SK-N-SH treated with all-trans-retinoic acid at 6 μM for 48 hours (cell line): ENCODE measurements at regions not wholly inside any gene's neighbourhood (a gene's known extent, or its start where the extent isn't known, plus 50 kb on each side); places are given as distances from the start of the nearest gene placed in this dataset.
"Not testable (repeated sequence)": the region's sequence is repeated elsewhere in the genome, so short reads cannot be mapped to it uniquely, and the experiment has no call there.

Source experiments
- ATAC-seq: fragments of 200-7000 bp; cut with Tn5 transposase; 3 replicates; pipeline ENCODE4 v1.9.1; 2020; ENCODE audit warnings: mild to moderate bottlenecking, moderate library complexity
- ARNTL ChIP-seq: fragments of 450-650 bp; formaldehyde crosslinking; IDR thresholded peaks from 2 replicates; pipeline ENCODE4 v1.5.0; 2020; ENCODE audit warnings: low read depth, mild to moderate bottlenecking, moderate library complexity, borderline replicate concordance
- BACH2 ChIP-seq: fragments of 250-450 bp; sonication (Bioruptor Pico); IDR thresholded peaks from 2 replicates; pipeline ENCODE4 v1.9.0; 2021; ENCODE audit warnings: mild to moderate bottlenecking, borderline replicate concordance
- CSDC2 ChIP-seq: fragments of 250-450 bp; sonication (Bioruptor Pico); IDR thresholded peaks from 2 replicates; pipeline ENCODE4 v1.5.0; 2020; ENCODE audit warnings: mild to moderate bottlenecking, moderate library complexity
- GLIS3 ChIP-seq: fragments of 250-450 bp; sonication (Bioruptor Pico); IDR thresholded peaks from 2 replicates; pipeline ENCODE4 v1.5.0; 2020; ENCODE audit warnings: mild to moderate bottlenecking, moderate library complexity
- ISL1 ChIP-seq: fragments of 250-450 bp; sonication (Bioruptor Pico); IDR thresholded peaks from 2 replicates; pipeline ENCODE4 v2.1.2; 2022; ENCODE audit warnings: mild to moderate bottlenecking, moderate library complexity
- OSR1 ChIP-seq: fragments of 250-450 bp; sonication (Bioruptor Pico); IDR thresholded peaks from 2 replicates; pipeline ENCODE4 v1.8.0; 2022; ENCODE audit warnings: moderate library complexity, mild to moderate bottlenecking, inconsistent platforms
- PPARA ChIP-seq: fragments of 250-450 bp; sonication (Bioruptor Pico); IDR thresholded peaks from 2 replicates; pipeline ENCODE4 v1.5.0; 2020; ENCODE audit warnings: mild to moderate bottlenecking, borderline replicate concordance
- SNAI2 ChIP-seq: fragments of 250-450 bp; sonication (Bioruptor Pico); IDR thresholded peaks from 2 replicates; pipeline ENCODE4 v1.5.0; 2020; ENCODE audit warnings: mild to moderate bottlenecking, moderate library complexity
- TCF4 ChIP-seq: fragments of 250-450 bp; sonication (Bioruptor Pico); IDR thresholded peaks from 2 replicates; pipeline ENCODE4 v1.8.0; 2021; ENCODE audit warnings: mild to moderate bottlenecking, moderate library complexity, borderline replicate concordance
- TOX ChIP-seq: fragments of 250-450 bp; sonication (Bioruptor Pico); IDR thresholded peaks from 2 replicates; pipeline ENCODE4 v1.8.0; 2021; ENCODE audit warnings: mild to moderate bottlenecking, moderate library complexity, borderline replicate concordance
- ZC3H10 ChIP-seq: fragments of 250-450 bp; sonication (Bioruptor Pico); IDR thresholded peaks from 2 replicates; pipeline ENCODE4 v1.5.1; 2021; ENCODE audit warnings: mild to moderate bottlenecking, moderate library complexity
- ZFP3 ChIP-seq: fragments of 250-450 bp; sonication (Bioruptor Pico); IDR thresholded peaks from 2 replicates; pipeline ENCODE4 v1.5.0; 2020; ENCODE audit warnings: mild to moderate bottlenecking, moderate library complexity
- ZFP30 ChIP-seq: fragments of 450-650 bp; formaldehyde crosslinking; IDR thresholded peaks from 2 replicates; pipeline ENCODE4 v1.5.0; 2022; ENCODE audit warnings: mild to moderate bottlenecking, moderate library complexity
- ZNF8 ChIP-seq: fragments of 450-650 bp; formaldehyde crosslinking; IDR thresholded peaks from 2 replicates; pipeline ENCODE4 v1.5.0; 2020; ENCODE audit warnings: mild to moderate bottlenecking, moderate library complexity
- TF ChIP-seq, protein P1 (sequence below): fragments of 250-450 bp; sonication (Bioruptor Pico); IDR thresholded peaks from 2 replicates; pipeline ENCODE4 v1.8.0; 2020; ENCODE audit warnings: mild to moderate bottlenecking, moderate library complexity, borderline replicate concordance
- TF ChIP-seq, protein P2 (sequence below): fragments of 250-450 bp; sonication (Bioruptor Pico); IDR thresholded peaks from 2 replicates; pipeline ENCODE4 v1.5.0; 2020; ENCODE audit warnings: mild to moderate bottlenecking, moderate library complexity
- TF ChIP-seq, protein P3 (sequence below): fragments of 250-450 bp; sonication (Bioruptor Pico); IDR thresholded peaks from 2 replicates; pipeline ENCODE4 v1.5.1; 2020; ENCODE audit warnings: low read depth, mild to moderate bottlenecking, moderate library complexity

DNA sequence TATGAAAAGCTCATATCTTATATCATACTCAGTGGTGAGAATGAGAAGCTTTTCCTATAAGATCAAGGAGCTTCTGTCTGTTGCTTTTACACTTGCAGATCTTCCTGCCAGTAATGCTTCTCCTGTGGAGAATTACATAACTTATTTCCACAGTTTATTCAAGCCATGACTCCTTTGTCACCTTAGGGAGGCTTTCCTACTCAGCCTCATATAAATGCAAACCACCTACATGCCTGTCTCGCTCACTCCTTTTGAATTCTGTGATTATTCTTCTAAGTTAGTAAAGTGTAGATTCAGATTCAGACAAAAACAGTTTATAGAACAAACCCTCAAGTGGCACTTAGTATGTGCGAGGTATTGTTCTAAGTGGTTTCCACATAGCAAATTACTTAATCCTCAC is 716.1 kb upstream of the ANO3 start:
- no peak for ATAC-seq
- TF ChIP-seq TCF4 (CRISPR knock-in tag) (no peak), ZNF8 (no peak), CSDC2 (CRISPR knock-in tag) (no peak), ARNTL (no peak), ZFP30 (CRISPR knock-in tag) (no peak)
- TF ChIP-seq, protein P1, sequence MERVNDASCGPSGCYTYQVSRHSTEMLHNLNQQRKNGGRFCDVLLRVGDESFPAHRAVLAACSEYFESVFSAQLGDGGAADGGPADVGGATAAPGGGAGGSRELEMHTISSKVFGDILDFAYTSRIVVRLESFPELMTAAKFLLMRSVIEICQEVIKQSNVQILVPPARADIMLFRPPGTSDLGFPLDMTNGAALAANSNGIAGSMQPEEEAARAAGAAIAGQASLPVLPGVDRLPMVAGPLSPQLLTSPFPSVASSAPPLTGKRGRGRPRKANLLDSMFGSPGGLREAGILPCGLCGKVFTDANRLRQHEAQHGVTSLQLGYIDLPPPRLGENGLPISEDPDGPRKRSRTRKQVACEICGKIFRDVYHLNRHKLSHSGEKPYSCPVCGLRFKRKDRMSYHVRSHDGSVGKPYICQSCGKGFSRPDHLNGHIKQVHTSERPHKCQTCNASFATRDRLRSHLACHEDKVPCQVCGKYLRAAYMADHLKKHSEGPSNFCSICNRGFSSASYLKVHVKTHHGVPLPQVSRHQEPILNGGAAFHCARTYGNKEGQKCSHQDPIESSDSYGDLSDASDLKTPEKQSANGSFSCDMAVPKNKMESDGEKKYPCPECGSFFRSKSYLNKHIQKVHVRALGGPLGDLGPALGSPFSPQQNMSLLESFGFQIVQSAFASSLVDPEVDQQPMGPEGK (CRISPR knock-in tag), result no peak

DNA sequence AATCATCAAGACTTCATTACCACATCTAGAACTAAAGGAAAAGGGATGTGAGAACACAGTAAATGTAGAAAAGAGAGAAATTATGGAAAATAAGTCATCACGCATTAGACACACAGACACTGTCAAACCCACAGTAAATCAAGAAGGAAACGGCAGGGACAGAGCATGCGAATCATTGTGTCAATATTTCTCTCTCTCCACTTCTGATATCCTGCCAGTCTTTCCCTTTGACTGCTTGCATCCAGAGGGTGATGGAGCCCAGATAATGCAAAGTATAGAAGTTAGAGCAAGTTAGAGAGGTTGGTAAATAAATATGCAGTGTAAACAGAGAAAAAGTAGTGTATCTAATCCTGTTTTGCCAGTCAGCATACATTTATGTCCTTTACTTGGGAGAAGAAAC is 706.8 kb upstream of the ANO3 start:
- ATAC-seq, result no peak
- no peak for TF ChIP-seq BACH2 (CRISPR knock-in tag)
- TF ChIP-seq, all 23 proteins: peak for 0

DNA sequence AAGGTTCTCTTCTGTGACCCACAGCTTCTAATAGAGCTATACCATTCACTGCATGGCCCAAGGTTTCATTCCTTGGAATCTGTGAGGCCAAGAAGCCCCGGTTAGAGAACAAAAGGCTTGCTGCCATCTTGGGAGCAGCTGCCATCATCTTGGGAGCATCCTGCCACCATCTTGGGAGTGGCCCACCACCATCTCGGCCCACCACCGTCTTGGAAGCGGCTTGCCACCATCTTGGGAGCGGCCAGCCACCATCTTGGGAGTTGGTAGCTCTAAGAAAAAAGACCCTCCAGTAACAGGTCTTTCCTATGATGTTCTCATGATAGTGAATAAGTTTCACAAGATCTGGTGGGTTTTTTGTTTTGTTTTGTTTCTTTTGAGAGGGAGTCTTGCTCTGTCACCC is 703.9 kb upstream of the ANO3 start:
- ATAC-seq, result no peak

DNA sequence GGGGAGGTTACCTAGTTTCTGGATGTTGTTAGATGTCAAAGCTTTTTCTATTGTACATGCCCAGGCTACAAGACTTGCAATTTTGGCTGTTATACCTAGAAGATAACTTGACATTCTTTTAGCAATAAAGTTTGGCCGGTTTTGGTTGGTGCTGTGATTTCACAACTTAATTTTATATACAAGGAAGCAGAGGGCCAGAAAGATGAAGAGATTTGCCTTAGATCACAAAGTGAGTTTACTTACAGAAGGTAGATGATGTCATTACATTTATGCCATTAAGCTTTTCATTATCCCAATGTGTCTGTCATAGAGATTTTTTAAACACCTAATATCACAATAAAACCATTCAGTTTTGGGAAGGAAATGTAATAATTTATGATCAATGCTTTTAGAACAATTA is 698.7 kb upstream of the ANO3 start:
- no peak for ATAC-seq
- TF ChIP-seq GLIS3 (CRISPR knock-in tag), result no peak
- no peak for TF ChIP-seq TOX (CRISPR knock-in tag)
- TF ChIP-seq, protein P2, sequence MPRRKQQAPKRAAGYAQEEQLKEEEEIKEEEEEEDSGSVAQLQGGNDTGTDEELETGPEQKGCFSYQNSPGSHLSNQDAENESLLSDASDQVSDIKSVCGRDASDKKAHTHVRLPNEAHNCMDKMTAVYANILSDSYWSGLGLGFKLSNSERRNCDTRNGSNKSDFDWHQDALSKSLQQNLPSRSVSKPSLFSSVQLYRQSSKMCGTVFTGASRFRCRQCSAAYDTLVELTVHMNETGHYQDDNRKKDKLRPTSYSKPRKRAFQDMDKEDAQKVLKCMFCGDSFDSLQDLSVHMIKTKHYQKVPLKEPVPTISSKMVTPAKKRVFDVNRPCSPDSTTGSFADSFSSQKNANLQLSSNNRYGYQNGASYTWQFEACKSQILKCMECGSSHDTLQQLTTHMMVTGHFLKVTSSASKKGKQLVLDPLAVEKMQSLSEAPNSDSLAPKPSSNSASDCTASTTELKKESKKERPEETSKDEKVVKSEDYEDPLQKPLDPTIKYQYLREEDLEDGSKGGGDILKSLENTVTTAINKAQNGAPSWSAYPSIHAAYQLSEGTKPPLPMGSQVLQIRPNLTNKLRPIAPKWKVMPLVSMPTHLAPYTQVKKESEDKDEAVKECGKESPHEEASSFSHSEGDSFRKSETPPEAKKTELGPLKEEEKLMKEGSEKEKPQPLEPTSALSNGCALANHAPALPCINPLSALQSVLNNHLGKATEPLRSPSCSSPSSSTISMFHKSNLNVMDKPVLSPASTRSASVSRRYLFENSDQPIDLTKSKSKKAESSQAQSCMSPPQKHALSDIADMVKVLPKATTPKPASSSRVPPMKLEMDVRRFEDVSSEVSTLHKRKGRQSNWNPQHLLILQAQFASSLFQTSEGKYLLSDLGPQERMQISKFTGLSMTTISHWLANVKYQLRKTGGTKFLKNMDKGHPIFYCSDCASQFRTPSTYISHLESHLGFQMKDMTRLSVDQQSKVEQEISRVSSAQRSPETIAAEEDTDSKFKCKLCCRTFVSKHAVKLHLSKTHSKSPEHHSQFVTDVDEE (CRISPR knock-in tag), result no peak
- TF ChIP-seq, protein P1 (CRISPR knock-in tag), result no peak
- no peak for TF ChIP-seq SNAI2 (CRISPR knock-in tag)
- no peak for TF ChIP-seq ZNF8
- TF ChIP-seq OSR1 (CRISPR knock-in tag), result no peak
- TF ChIP-seq, all 23 proteins: peak for 0

More for the DNA sequence above, 703.9 kb upstream of the ANO3 start:
- no peak for TF ChIP-seq ISL1
- TF ChIP-seq ZC3H10, result no peak
- TF ChIP-seq, protein P3, sequence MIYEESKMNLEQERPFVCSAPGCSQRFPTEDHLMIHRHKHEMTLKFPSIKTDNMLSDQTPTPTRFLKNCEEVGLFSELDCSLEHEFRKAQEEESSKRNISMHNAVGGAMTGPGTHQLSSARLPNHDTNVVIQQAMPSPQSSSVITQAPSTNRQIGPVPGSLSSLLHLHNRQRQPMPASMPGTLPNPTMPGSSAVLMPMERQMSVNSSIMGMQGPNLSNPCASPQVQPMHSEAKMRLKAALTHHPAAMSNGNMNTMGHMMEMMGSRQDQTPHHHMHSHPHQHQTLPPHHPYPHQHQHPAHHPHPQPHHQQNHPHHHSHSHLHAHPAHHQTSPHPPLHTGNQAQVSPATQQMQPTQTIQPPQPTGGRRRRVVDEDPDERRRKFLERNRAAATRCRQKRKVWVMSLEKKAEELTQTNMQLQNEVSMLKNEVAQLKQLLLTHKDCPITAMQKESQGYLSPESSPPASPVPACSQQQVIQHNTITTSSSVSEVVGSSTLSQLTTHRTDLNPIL (CRISPR knock-in tag), result no peak
- TF ChIP-seq ARNTL, result no peak
- TF ChIP-seq, protein P2 (CRISPR knock-in tag), result no peak
- no peak for TF ChIP-seq ZNF8
- TF ChIP-seq SNAI2 (CRISPR knock-in tag), result no peak
- TF ChIP-seq TCF4 (CRISPR knock-in tag), result no peak
- no peak for TF ChIP-seq PPARA (CRISPR knock-in tag)
- no peak for TF ChIP-seq ZFP3 (CRISPR knock-in tag)
- no peak for TF ChIP-seq CSDC2 (CRISPR knock-in tag)
- TF ChIP-seq OSR1 (CRISPR knock-in tag), result no peak

DNA sequence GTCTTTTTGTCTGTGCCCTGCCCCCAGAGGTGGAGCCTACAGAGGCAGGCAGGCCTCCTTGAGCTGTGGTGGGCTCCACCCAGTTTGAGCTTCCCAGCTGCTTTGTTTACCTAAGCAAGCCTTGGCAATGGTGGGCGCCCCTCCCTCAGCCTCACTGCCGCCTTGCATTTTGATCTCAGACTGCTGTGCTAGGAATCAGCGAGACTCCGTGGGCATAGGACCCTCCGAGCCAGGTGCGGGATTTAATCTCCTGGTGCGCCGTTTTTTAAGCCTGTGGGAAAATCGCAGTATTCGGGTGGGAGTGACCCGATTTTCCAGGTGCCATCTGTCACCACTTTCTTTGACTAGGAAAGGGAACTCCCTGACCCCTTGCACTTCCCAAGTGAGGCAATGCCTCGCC is 682.7 kb upstream of the ANO3 start:
- ATAC-seq, result not testable (repeated sequence)
